ENCODE measurements at regions not wholly inside any gene's neighbourhood (a gene's known extent, or its start where the extent isn't known, plus 50 kb on each side); places are given as distances from the start of the nearest gene placed in this dataset.

DNA sequence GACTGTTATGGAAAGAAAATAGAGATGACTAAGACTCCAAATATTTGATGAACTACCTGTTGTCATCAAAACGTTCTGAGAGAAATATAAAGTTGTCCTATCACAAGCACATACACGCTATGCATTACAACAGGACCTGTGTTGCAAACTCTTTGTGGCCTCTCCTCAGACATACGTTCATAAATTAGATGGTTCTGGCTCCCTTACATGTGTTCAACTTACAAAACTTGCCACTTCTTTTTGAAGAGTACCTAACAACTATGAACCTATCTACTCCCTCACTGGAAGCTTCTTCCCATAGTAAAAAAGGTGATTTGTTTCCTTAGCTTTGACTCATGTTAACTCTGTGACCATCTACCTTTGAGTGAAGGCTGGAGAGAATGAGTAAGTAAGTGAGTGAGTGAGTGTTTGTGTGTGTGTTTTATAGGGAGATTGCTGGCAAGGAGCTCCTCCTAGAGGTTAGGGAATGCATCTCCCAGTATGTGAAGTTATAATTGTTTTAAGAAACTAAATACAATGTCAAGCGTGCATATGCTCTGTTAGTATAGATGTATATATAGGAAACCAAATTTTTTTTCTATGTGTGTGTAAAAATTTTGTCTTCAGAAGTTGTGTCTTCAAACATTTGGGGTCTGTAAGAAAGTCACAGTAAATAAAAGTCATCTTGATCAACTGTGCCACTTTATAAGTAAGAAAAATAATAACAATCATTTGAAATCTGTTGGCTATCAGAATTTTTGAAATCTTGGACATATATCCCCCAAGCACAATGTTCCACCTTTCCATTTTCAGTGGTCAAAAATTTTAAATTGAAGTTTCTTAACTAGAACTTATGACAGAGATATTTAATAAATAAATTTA lies 1211.1 kb upstream of the GJE1 start (continued):
- TF ChIP-seq CHAMP1 (IDR thresholded peaks at IDR 0.05) (no peak), NR1H2 (CRISPR knock-in tag; IDR thresholded peaks at IDR 0.05) (no peak), RBM14 (IDR thresholded peaks at IDR 0.05; ENCODE audit: borderline replicate concordance, insufficient read depth, low read depth, low read length) (no peak), MCM5 (IDR thresholded peaks at IDR 0.05; ENCODE audit: low read depth) (no peak), ATF7 (IDR thresholded peaks at IDR 0.05) (no peak), TEAD4 (IDR thresholded peaks at IDR 0.05; ENCODE audit: low read length) (no peak), TEAD4 (CRISPR knock-in tag; IDR thresholded peaks at IDR 0.05; ENCODE audit: borderline replicate concordance) (no peak), RBFOX2 (IDR thresholded peaks at IDR 0.05; ENCODE audit: low read depth, low read length) (no peak), DEAF1 (CRISPR knock-in tag; IDR thresholded peaks at IDR 0.05) (peak; percentile 55), DACH1 (IDR thresholded peaks at IDR 0.05; ENCODE audit: partially characterized antibody) (no peak), KLF16 (IDR thresholded peaks at IDR 0.05) (no peak)
- TF ChIP-seq, protein P1, sequence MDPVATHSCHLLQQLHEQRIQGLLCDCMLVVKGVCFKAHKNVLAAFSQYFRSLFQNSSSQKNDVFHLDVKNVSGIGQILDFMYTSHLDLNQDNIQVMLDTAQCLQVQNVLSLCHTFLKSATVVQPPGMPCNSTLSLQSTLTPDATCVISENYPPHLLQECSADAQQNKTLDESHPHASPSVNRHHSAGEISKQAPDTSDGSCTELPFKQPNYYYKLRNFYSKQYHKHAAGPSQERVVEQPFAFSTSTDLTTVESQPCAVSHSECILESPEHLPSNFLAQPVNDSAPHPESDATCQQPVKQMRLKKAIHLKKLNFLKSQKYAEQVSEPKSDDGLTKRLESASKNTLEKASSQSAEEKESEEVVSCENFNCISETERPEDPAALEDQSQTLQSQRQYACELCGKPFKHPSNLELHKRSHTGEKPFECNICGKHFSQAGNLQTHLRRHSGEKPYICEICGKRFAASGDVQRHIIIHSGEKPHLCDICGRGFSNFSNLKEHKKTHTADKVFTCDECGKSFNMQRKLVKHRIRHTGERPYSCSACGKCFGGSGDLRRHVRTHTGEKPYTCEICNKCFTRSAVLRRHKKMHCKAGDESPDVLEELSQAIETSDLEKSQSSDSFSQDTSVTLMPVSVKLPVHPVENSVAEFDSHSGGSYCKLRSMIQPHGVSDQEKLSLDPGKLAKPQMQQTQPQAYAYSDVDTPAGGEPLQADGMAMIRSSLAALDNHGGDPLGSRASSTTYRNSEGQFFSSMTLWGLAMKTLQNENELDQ (CRISPR knock-in tag; IDR thresholded peaks at IDR 0.05; ENCODE audit: borderline replicate concordance) = no peak

All from K562 (cell line).